K562 (cell line): ENCODE measurements at regions not wholly inside any gene's neighbourhood (a gene's known extent, or its start where the extent isn't known, plus 50 kb on each side); places are given as distances from the start of the nearest gene placed in this dataset.

Experiments
- ATAC-seq: fragments of 200-7000 bp; cut with Tn5 transposase; 3 replicates; pipeline ENCODE4 v1.9.1; 2020; ENCODE audit warnings: moderate library complexity
- BruUV-seq: library from RNA; stranded (reverse); fragments of 400-500 nt; replicated peaks from 2 replicates; lab custom pipeline; 2021; lab: Mats Ljungman, UMichigan
- CTCF ChIA-PET: fragments of 300-600 bp; formaldehyde crosslinking; extraction: SDS; loops from one replicate; lab custom pipeline; 2021; ENCODE audit warnings: low intra/inter-chr PET ratio; lab: Yijun Ruan, JAX
- POLR2A ChIA-PET: fragments of 300-600, 350-650 bp; sonication (Branson Sonifier 250); formaldehyde crosslinking; extraction: SDS; loops from one replicate; lab custom pipeline; 2021; ENCODE audit warnings: antibody characterized with exemption, inconsistent platforms; lab: Yijun Ruan, JAX
- DNase-seq, 4 experiments: peaks; one replicate each; pipeline versions ENCODE4 v3.0.0 to v3.0.0-alpha.2; 2011 to 2018; ENCODE audit warnings: low spot score in 3 of 4, mixed read lengths in 3 of 4; ENCODE audit errors: extremely low read depth in 1 of 4
- FAIRE-seq: peaks from 2 replicates; lab custom pipeline; 2011; peaks lifted over from hg19 to GRCh38; lab: Jason Lieb, UNC
- H2AFZ ChIP-seq: 2 replicates; pipeline ENCODE4 v1.6.0; 2011; ENCODE audit warnings: low read depth, low read length, control low read depth, inconsistent platforms
- H3K27ac ChIP-seq: fragments of 200-600 bp; 3 replicates; pipeline ENCODE4 v1.8.0; 2011; ENCODE audit warnings: low read depth, mild to moderate bottlenecking, control low read depth, inconsistent platforms, low read length, moderate library complexity, mixed read lengths; ENCODE audit errors: extremely low read depth
- H3K27me3 ChIP-seq, 2 experiments: fragments of 300-600 bp in 1 of 2; 2 replicates in 1 of 2; 3 replicates in 1 of 2; pipeline versions ENCODE4 v1.6.0 to v1.8.0; 2011; ENCODE audit warnings: inconsistent platforms in 2 of 2, low read length in 2 of 2, mild to moderate bottlenecking in 1 of 2, mixed read lengths in 1 of 2, moderate library complexity in 1 of 2; ENCODE audit not compliant: control insufficient read depth in 2 of 2, insufficient read depth in 2 of 2
- H3K36me3 ChIP-seq: fragments of 300-600 bp; 3 replicates; pipeline ENCODE4 v1.8.0; 2011; ENCODE audit warnings: mild to moderate bottlenecking, low read length, inconsistent platforms; ENCODE audit not compliant: control insufficient read depth, insufficient read depth
- H3K4me1 ChIP-seq, 2 experiments: fragments of 200-600 bp in 1 of 2; replicated peaks in 1 of 2; 2 replicates in 1 of 2; 3 replicates in 1 of 2; pipeline versions ENCODE4 v1.5.1 to v1.8.0; 2011; ENCODE audit warnings: inconsistent platforms in 2 of 2, low read length in 2 of 2, mild to moderate bottlenecking in 1 of 2, mixed read lengths in 1 of 2, moderate library complexity in 1 of 2; ENCODE audit not compliant: control insufficient read depth in 2 of 2, insufficient read depth in 2 of 2
- H3K4me2 ChIP-seq: 2 replicates; pipeline ENCODE4 v1.6.1; 2011; ENCODE audit warnings: low read length, control low read depth, inconsistent platforms, mixed read lengths; ENCODE audit not compliant: insufficient read depth
- H3K4me3 ChIP-seq: fragments of 200-600 bp; sonication (generic), shearing (Covaris generic); 2 replicates; pipeline ENCODE4 v1.5.1; 2016; ENCODE audit warnings: control low read depth, inconsistent platforms
- H3K79me2 ChIP-seq: fragments of 200-600 bp; 3 replicates; pipeline ENCODE4 v1.8.0; 2011; ENCODE audit warnings: low read length, inconsistent platforms; ENCODE audit not compliant: control insufficient read depth, insufficient read depth
- H3K9ac ChIP-seq, 2 experiments: 2 replicates each; pipeline versions ENCODE4 v1.6.0 to v1.6.1; 2011; ENCODE audit warnings: low read depth in 2 of 2, low read length in 2 of 2, control low read depth in 1 of 2, inconsistent platforms in 1 of 2, mild to moderate bottlenecking in 1 of 2, mixed read lengths in 1 of 2; ENCODE audit not compliant: insufficient read depth in 1 of 2
- H3K9me1 ChIP-seq: one replicate; pipeline ENCODE4 v1.6.0; 2011; ENCODE audit warnings: inconsistent platforms, mild to moderate bottlenecking, low read length, moderate library complexity; ENCODE audit not compliant: control insufficient read depth, insufficient read depth
- H3K9me3 ChIP-seq: replicated peaks from 2 replicates; pipeline ENCODE4 v1.5.1; 2011; ENCODE audit warnings: low read depth, low read length, inconsistent platforms; ENCODE audit not compliant: control insufficient read depth, insufficient read depth
- H4K20me1 ChIP-seq: replicated peaks from 2 replicates; pipeline ENCODE4 v1.6.1; 2011; ENCODE audit warnings: low read length, inconsistent platforms, mixed read lengths; ENCODE audit not compliant: control insufficient read depth, insufficient read depth
- ATF7 ChIP-seq: fragments of 450-650 bp; IDR thresholded peaks from 2 replicates; pipeline ENCODE4 v1.7.1; 2014; ENCODE audit warnings: mild to moderate bottlenecking, moderate library complexity
- BACH1 ChIP-seq: fragments of 200-800 bp; sonication (Bioruptor generic); IDR thresholded peaks from 2 replicates; pipeline ENCODE4 v1.6.1; 2016; ENCODE audit warnings: missing genetic modification characterization, missing compliant biosample characterization
- CC2D1A ChIP-seq: fragments of 450-650 bp; IDR thresholded peaks from 2 replicates; pipeline ENCODE4 v1.6.1; 2017; ENCODE audit warnings: mild to moderate bottlenecking
- CTBP1 ChIP-seq: fragments of 450-650 bp; IDR thresholded peaks from 2 replicates; pipeline ENCODE4 v1.6.1; 2016; ENCODE audit warnings: borderline replicate concordance
- HOXB6 ChIP-seq: fragments of 250-450 bp; sonication (Bioruptor Pico); IDR thresholded peaks from 2 replicates; pipeline ENCODE4 v1.5.1; 2022; ENCODE audit warnings: mild to moderate bottlenecking, borderline replicate concordance
- KLF10 ChIP-seq: fragments of 250-450 bp; sonication (Bioruptor Pico); IDR thresholded peaks from 2 replicates; pipeline ENCODE4 v1.6.1; 2021; ENCODE audit warnings: matching md5 sums
- LARP7 ChIP-seq: fragments of 450-650 bp; IDR thresholded peaks from 2 replicates; pipeline ENCODE4 v1.6.1; 2016
- MAFG ChIP-seq: fragments of 450-650 bp; conservative IDR thresholded peaks from 2 replicates; pipeline ENCODE4 v1.6.1; 2016; ENCODE audit warnings: missing genetic modification characterization, missing compliant biosample characterization
- RBM15 ChIP-seq: fragments of 200-400 bp; formaldehyde crosslinking; IDR thresholded peaks from 2 replicates; pipeline ENCODE4 v1.6.1; 2018; ENCODE audit warnings: mild to moderate bottlenecking, low read length, moderate library complexity; ENCODE audit not compliant: insufficient read depth
- RBM34 ChIP-seq: fragments of 200-400 bp; formaldehyde crosslinking; IDR thresholded peaks from 2 replicates; pipeline ENCODE4 v1.6.1; 2018; ENCODE audit warnings: low read length, borderline replicate concordance; ENCODE audit not compliant: insufficient read depth
- SIN3B ChIP-seq: fragments of 450-650 bp; IDR thresholded peaks from 2 replicates; pipeline ENCODE4 v1.6.1; 2017; ENCODE audit warnings: low read depth, mild to moderate bottlenecking, moderate library complexity
- TEAD1 ChIP-seq, 2 experiments: fragments of 450-650 bp in 1 of 2; sonication (generic) in 1 of 2; formaldehyde crosslinking; IDR thresholded peaks; 2 replicates each; pipeline versions ENCODE4 v1.4.0 to v1.8.0; 2020 to 2022; ENCODE audit warnings: mild to moderate bottlenecking in 2 of 2, missing genetic modification reagents in 1 of 2
- TRIM28 ChIP-seq: fragments of 450-650 bp; IDR thresholded peaks from 2 replicates; pipeline ENCODE4 v1.6.1; 2017
- WGBS: fragments of 100-300 bp; shearing (Covaris generic); methylation state at CpG from one replicate; pipeline ENCODE4 v1.1.6; 2016; ENCODE audit warnings: low coverage, mixed read lengths; ENCODE audit not compliant: insufficient coverage; ENCODE audit errors: missing lambda C conversion rate; 5-methylcytosine and 5-hydroxymethylcytosine counted together
- in situ Hi-C: fragments of 300-500 bp; cut with MboI; formaldehyde crosslinking; loops from 4 replicates; pipeline ENCODE4 v1.15.0; 2018; ENCODE audit warnings: inconsistent platforms, mixed read lengths
- intact Hi-C: fragments of 100-400 bp; cut with micrococcal nuclease; formaldehyde crosslinking; loops from 2 replicates; pipeline ENCODE4 v1.14.2; 2022
- TF ChIP-seq, protein P1 (sequence below): fragments of 250-450 bp; sonication (Bioruptor Pico); IDR thresholded peaks from 2 replicates; pipeline ENCODE4 v1.5.0; 2020; ENCODE audit warnings: mild to moderate bottlenecking, borderline replicate concordance
- TF ChIP-seq, protein P2 (sequence below): sonication (generic); formaldehyde crosslinking; IDR thresholded peaks from 2 replicates; pipeline ENCODE4 v1.8.1; 2022; ENCODE audit warnings: missing genetic modification reagents

GRCh38 chr2:210816769-210817168 lies 260.4 kb downstream of the CPS1 start:
- intact Hi-C loops, result no loop called here
- Histone ChIP-seq H3K27ac (no peak overlapping the region), H2AFZ (no peak overlapping the region), H3K9ac (no peak overlapping the region), H3K4me1 (no peaks in the 10 kb centered on the region), H3K4me3 (no peak overlapping the region), H3K4me2 (no peak overlapping the region), H3K27me3 (no peaks in the 10 kb centered on the region), H4K20me1 (no peaks in the 10 kb centered on the region), H3K36me3 (no peaks in the 10 kb centered on the region), H3K9me3 (no peaks in the 10 kb centered on the region), H3K9me1 (no peaks in the 10 kb centered on the region), H3K79me2 (no peaks in the 10 kb centered on the region)
- DNase-seq (no peak), ATAC-seq (no peak), FAIRE-seq (no peak)
- no TSS peak for BruUV-seq
- 0% methylated on average over 2 of the region's 2 CpGs for WGBS
- POLR2A ChIA-PET, result no interaction called here
- in situ Hi-C loops, result no loop called here
- CTCF ChIA-PET, result no interaction called here
- TF ChIP-seq TRIM28 (no peak), MAFG (tag) (no peak), HOXB6 (CRISPR knock-in tag) (no peak), RBM34 (no peak), CTBP1 (no peak), KLF10 (CRISPR knock-in tag) (no peak), BACH1 (no peak), ATF7 (no peak), LARP7 (no peak)

- no peak for ATAC-seq
- Histone ChIP-seq H3K9ac (no peak overlapping the region), H2AFZ (no peak overlapping the region), H4K20me1 (no peaks in the 10 kb centered on the region), H3K4me1 (no peaks in the 10 kb centered on the region), H3K27me3 (no peaks in the 10 kb centered on the region), H3K36me3 (no peaks in the 10 kb centered on the region), H3K4me3 (no peak overlapping the region), H3K9me1 (no peaks in the 10 kb centered on the region), H3K9me3 (no peaks in the 10 kb centered on the region), H3K79me2 (no peaks in the 10 kb centered on the region), H3K4me2 (no peak overlapping the region), H3K27ac (no peak overlapping the region)
- POLR2A ChIA-PET, result no interaction called here
- no TSS peak for BruUV-seq
- CTCF ChIA-PET, result no interaction called here
- in situ Hi-C loops, result no loop called here
- no peak for DNase-seq
- intact Hi-C loops, result no loop called here
- FAIRE-seq, result no peak
- WGBS, result 0% methylated on average over 2 of the region's 3 CpGs
- TF ChIP-seq TEAD1 (CRISPR knock-in tag; IDR thresholded peaks at IDR 0.05) (no peak), RBM15 (no peak), SIN3B (no peak), CC2D1A (no peak)
- TF ChIP-seq, protein P1, sequence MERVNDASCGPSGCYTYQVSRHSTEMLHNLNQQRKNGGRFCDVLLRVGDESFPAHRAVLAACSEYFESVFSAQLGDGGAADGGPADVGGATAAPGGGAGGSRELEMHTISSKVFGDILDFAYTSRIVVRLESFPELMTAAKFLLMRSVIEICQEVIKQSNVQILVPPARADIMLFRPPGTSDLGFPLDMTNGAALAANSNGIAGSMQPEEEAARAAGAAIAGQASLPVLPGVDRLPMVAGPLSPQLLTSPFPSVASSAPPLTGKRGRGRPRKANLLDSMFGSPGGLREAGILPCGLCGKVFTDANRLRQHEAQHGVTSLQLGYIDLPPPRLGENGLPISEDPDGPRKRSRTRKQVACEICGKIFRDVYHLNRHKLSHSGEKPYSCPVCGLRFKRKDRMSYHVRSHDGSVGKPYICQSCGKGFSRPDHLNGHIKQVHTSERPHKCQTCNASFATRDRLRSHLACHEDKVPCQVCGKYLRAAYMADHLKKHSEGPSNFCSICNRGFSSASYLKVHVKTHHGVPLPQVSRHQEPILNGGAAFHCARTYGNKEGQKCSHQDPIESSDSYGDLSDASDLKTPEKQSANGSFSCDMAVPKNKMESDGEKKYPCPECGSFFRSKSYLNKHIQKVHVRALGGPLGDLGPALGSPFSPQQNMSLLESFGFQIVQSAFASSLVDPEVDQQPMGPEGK (CRISPR knock-in tag), result no peak
- TF ChIP-seq, protein P2, sequence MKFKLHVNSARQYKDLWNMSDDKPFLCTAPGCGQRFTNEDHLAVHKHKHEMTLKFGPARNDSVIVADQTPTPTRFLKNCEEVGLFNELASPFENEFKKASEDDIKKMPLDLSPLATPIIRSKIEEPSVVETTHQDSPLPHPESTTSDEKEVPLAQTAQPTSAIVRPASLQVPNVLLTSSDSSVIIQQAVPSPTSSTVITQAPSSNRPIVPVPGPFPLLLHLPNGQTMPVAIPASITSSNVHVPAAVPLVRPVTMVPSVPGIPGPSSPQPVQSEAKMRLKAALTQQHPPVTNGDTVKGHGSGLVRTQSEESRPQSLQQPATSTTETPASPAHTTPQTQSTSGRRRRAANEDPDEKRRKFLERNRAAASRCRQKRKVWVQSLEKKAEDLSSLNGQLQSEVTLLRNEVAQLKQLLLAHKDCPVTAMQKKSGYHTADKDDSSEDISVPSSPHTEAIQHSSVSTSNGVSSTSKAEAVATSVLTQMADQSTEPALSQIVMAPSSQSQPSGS (CRISPR knock-in tag), result no peak
Measured at GRCh38 chr2:210818473-210818872, 262.1 kb downstream of the CPS1 start.
